ENCODE measurements at regions not wholly inside any gene's neighbourhood (a gene's known extent, or its start where the extent isn't known, plus 50 kb on each side); places are given as distances from the start of the nearest gene placed in this dataset.
"Not testable (repeated sequence)": the region's sequence is repeated elsewhere in the genome, so short reads cannot be mapped to it uniquely, and the experiment has no call there.

DNA sequence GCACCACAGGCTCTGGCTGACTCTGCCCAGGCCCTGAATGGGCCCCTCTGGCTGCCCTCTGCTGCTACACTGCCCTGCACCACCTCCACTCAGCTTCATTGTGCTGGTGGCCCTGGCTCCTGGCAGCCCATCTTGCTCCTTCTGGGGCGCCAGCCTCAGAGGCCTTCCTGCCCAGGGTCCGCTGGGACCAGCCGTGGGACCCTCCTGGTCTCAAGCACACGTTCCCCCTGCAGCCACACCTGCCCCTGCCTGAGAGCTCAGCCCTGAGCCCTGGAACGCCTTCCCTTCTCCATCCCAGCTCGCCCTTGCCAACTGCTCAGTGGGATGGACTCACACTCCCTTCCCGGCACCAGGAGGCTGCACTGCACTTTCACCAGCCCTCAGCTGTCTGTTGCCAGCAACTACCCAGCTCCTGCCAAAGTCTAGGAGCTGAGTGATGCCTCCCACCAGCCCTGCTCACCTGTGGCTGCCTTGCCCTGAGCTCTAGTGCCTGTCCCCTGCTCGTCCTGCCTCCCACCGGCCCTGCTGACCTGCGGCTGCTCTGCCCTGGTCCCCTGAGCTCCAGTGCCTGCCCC lies 217.9 kb downstream of the TMEM121 start:
- not testable (repeated sequence) for TF ChIP-seq POLR2A (IDR thresholded peaks at IDR 0.05)
- TF ChIP-seq, protein P1, sequence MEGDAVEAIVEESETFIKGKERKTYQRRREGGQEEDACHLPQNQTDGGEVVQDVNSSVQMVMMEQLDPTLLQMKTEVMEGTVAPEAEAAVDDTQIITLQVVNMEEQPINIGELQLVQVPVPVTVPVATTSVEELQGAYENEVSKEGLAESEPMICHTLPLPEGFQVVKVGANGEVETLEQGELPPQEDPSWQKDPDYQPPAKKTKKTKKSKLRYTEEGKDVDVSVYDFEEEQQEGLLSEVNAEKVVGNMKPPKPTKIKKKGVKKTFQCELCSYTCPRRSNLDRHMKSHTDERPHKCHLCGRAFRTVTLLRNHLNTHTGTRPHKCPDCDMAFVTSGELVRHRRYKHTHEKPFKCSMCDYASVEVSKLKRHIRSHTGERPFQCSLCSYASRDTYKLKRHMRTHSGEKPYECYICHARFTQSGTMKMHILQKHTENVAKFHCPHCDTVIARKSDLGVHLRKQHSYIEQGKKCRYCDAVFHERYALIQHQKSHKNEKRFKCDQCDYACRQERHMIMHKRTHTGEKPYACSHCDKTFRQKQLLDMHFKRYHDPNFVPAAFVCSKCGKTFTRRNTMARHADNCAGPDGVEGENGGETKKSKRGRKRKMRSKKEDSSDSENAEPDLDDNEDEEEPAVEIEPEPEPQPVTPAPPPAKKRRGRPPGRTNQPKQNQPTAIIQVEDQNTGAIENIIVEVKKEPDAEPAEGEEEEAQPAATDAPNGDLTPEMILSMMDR (IDR thresholded peaks at IDR 0.05), result not testable (repeated sequence)
